ENCODE measurements at regions not wholly inside any gene's neighbourhood (a gene's known extent, or its start where the extent isn't known, plus 50 kb on each side); places are given as distances from the start of the nearest gene placed in this dataset.

DNA sequence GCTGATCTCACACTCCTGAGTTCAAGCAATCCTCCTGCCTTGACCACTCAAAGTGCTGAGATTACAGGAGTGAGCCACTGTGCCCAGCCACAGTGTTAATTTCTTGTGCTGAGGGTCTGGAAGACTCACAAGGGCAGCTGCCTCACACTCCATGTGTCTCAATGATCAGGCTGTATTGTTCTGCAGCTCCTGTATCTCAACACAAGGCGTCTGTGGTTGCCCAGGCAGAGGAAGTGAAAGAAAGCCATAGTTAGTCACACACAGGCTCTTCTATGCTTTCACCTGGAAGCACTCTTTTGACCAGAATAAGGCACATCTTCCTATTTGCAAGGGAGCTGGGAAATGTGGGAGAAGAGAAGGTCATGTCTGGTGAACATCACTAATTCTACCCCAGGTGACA is 107.3 kb upstream of the ZNF507 start:
- H3K9me3 ChIP-seq = no peaks in the 10 kb centered on the region
- H3K4me1 ChIP-seq (replicated peaks) = no peaks in the 10 kb centered on the region
- TF ChIP-seq POLR2AphosphoS5 (IDR thresholded peaks at IDR 0.05) = no peak
- TF ChIP-seq POLR2A (IDR thresholded peaks at IDR 0.05) = no peak
- TF ChIP-seq CTCF (IDR thresholded peaks at IDR 0.05) = no peak
- no peak overlapping the region for H3K4me3 ChIP-seq
- intact Hi-C loops (cut with DNase I) = no loop called here
- DNase-seq (ENCODE audit: low spot score) = no peak
- no peaks in the 10 kb centered on the region for H3K36me3 ChIP-seq
- no peak overlapping the region for H3K27ac ChIP-seq
- H3K27me3 ChIP-seq (replicated peaks; ENCODE audit: insufficient read depth) = no peaks in the 10 kb centered on the region
- WGBS = 88% methylated on average over 1 of the region's 1 CpG

GRCh38 chr19:32240316-32240715 is 105.1 kb upstream of the ZNF507 start:
- H3K9me3 ChIP-seq = no peaks in the 10 kb centered on the region
- H3K36me3 ChIP-seq = no peaks in the 10 kb centered on the region
- H3K4me3 ChIP-seq = no peak overlapping the region
- TF ChIP-seq POLR2AphosphoS5 (IDR thresholded peaks at IDR 0.05) = no peak
- TF ChIP-seq POLR2A (IDR thresholded peaks at IDR 0.05) = no peak
- TF ChIP-seq CTCF (IDR thresholded peaks at IDR 0.05) = no peak
- DNase-seq (ENCODE audit: low spot score) = no peak
- H3K4me1 ChIP-seq (replicated peaks) = no peaks in the 10 kb centered on the region
- intact Hi-C loops (cut with DNase I) = no loop called here
- H3K27ac ChIP-seq = no peak overlapping the region
- WGBS = 85% methylated on average over 7 of the region's 7 CpGs
- no peaks in the 10 kb centered on the region for H3K27me3 ChIP-seq (replicated peaks; ENCODE audit: insufficient read depth)

- Histone ChIP-seq H3K27ac (no peak overlapping the region), H3K4me3 (no peak overlapping the region), H3K27me3 (replicated peaks; ENCODE audit: insufficient read depth) (no peaks in the 10 kb centered on the region), H3K9me3 (no peaks in the 10 kb centered on the region), H3K4me1 (replicated peaks) (no peaks in the 10 kb centered on the region), H3K36me3 (no peaks in the 10 kb centered on the region)
- intact Hi-C loops (cut with DNase I) = no loop called here
- no peak for TF ChIP-seq POLR2AphosphoS5 (IDR thresholded peaks at IDR 0.05)
- no peak for TF ChIP-seq CTCF (IDR thresholded peaks at IDR 0.05)
- no peak for TF ChIP-seq POLR2A (IDR thresholded peaks at IDR 0.05)
- DNase-seq (ENCODE audit: low spot score) = no peak
- WGBS = 83% methylated on average over 8 of the region's 8 CpGs
Measured at GRCh38 chr19:32241306-32241705, 104.1 kb upstream of the ZNF507 start.

- no peak for DNase-seq (ENCODE audit: low spot score)
- no peak for TF ChIP-seq POLR2A (IDR thresholded peaks at IDR 0.05)
- no peak for TF ChIP-seq POLR2AphosphoS5 (IDR thresholded peaks at IDR 0.05)
- no peak for TF ChIP-seq CTCF (IDR thresholded peaks at IDR 0.05)
Measured at GRCh38 chr19:32241932-32242710, 103.3 kb upstream of the ZNF507 start.

GRCh38 chr19:32246006-32246405 is 99.4 kb upstream of the ZNF507 start:
- WGBS = 64% methylated on average over 5 of the region's 5 CpGs
- Histone ChIP-seq H3K4me1 (replicated peaks) (no peaks in the 10 kb centered on the region), H3K27me3 (replicated peaks; ENCODE audit: insufficient read depth) (no peaks in the 10 kb centered on the region), H3K4me3 (no peak overlapping the region), H3K36me3 (no peaks in the 10 kb centered on the region), H3K27ac (no peak overlapping the region), H3K9me3 (no peaks in the 10 kb centered on the region)
- no peak for TF ChIP-seq CTCF (IDR thresholded peaks at IDR 0.05)
- intact Hi-C loops (cut with DNase I) = no loop called here
- no peak for DNase-seq (ENCODE audit: low spot score)

More at GRCh38 chr19:32241932-32242710, 103.3 kb upstream of the ZNF507 start:
- Histone ChIP-seq H3K9me3 (no peaks in the 10 kb centered on the region), H3K27ac (no peak overlapping the region), H3K4me3 (no peak overlapping the region), H3K4me1 (replicated peaks) (no peaks in the 10 kb centered on the region), H3K36me3 (no peaks in the 10 kb centered on the region), H3K27me3 (replicated peaks; ENCODE audit: insufficient read depth) (no peaks in the 10 kb centered on the region)
- intact Hi-C loops (cut with DNase I) = no loop called here
- 73% methylated on average over 21 of the region's 21 CpGs for WGBS
